CD4-positive, alpha-beta T cell treated with Interleukin-4 for 4 hours (primary cell): ENCODE measurements at regions not wholly inside any gene's neighbourhood (a gene's known extent, or its start where the extent isn't known, plus 50 kb on each side); places are given as distances from the start of the nearest gene placed in this dataset.
"Not testable (repeated sequence)": the region's sequence is repeated elsewhere in the genome, so short reads cannot be mapped to it uniquely, and the experiment has no call there.

Experiments
- DNase-seq: peaks from one replicate; pipeline ENCODE4 v3.0.0-alpha.2; 2020

GRCh38 chr7:68805159-68805558, 793.1 kb upstream of the AUTS2 start:
- DNase-seq: no peak

DNA sequence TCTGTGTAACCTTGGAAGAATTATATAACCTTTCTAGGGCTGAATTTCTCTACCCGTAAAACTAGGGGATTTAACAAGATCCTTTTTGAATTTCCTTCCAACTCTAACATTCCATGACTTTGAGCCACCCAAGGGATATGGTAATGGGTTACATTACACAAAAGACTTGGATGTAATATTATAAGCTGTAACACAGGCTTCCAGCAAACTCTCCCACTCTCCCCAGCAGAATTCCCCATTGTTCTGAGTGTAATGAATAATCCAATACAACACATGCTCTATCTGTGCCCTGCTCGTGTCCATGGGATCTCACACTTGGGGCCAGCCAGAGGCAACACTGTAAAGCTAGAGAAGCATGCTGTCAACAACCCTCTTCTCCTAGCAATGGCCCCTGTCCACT, 790.6 kb upstream of the AUTS2 start:
- no peak for DNase-seq

DNA sequence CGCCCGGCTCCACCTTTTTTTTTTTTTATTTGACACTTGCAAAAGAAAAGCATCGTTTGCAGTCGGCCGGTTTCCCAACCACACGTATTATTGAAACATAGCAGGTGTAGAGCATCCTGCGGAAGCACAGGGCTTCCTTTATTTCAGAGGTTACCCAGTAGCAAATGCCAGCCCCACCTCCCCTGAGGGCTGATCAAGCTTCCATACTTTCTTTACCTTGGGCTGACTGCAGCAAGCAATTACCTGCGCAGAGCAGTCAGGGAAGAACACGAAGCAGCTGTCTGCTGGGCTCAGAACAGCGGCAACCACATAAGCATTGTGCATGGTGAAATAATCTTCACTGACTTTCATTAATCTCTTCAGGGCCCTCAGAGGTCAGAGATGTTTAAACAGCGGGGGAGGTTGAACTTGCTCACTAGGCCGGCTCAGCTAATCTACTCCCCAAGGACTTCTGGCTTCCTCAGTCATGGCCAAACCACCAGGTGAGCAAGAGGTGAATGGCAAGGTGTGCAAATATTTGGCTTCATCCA, 784.7 kb upstream of the AUTS2 start:
- DNase-seq: no peak

DNA sequence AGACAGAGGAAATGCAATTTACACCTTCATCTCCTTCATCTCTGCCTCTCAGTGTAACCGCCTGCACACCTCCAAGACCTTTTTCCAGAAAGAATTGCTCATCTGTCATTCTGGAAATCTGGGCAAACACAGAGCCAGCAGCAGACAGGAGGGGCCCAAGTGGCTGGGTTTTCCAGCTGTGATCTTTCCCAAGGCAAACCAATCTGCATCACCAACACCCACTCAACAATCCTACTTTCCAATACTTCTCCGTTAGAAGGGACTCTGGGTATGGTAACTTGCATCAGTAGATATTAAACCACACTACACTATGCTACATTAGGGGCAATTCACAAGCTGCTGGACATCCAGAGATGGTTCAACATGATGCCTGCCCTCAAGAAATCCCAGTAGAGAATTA, 781.8 kb upstream of the AUTS2 start:
- DNase-seq: no peak

GRCh38 chr7:68820321-68820720, 778.0 kb upstream of the AUTS2 start:
- DNase-seq: no peak

GRCh38 chr7:68821846-68822245, 776.4 kb upstream of the AUTS2 start:
- DNase-seq: no peak

- no peak for DNase-seq
Measured at GRCh38 chr7:68823996-68824780, 774.1 kb upstream of the AUTS2 start.

- no peak for DNase-seq
Measured at GRCh38 chr7:68828575-68828974, 769.7 kb upstream of the AUTS2 start.

- no peak for DNase-seq
Measured at GRCh38 chr7:68833422-68833821, 764.9 kb upstream of the AUTS2 start.

- DNase-seq: no peak
Measured at GRCh38 chr7:68839014-68839413, 759.3 kb upstream of the AUTS2 start.

DNA sequence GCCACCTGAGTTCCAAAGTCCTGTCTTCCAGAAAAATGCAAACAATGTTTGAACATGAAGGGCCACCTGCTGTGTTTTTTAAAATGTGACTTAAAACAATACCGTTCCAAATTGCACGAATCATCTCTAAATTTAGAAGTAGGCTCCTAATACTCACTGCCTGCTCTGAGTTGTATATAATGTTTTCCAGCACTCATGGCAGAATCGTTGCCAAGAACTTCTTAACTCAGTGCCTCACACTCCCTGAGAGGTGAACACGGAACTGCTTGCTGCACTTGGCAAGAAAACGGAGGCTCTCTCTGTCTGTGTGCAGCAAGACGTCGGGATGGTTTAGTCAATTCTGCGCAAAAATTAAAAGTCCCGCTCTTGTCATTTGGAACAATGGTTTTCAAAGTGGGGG, 757.3 kb upstream of the AUTS2 start:
- DNase-seq: no peak

GRCh38 chr7:68843985-68844384, 754.3 kb upstream of the AUTS2 start:
- DNase-seq: not testable (repeated sequence)

GRCh38 chr7:68846811-68847325, 751.4 kb upstream of the AUTS2 start:
- no peak for DNase-seq

DNA sequence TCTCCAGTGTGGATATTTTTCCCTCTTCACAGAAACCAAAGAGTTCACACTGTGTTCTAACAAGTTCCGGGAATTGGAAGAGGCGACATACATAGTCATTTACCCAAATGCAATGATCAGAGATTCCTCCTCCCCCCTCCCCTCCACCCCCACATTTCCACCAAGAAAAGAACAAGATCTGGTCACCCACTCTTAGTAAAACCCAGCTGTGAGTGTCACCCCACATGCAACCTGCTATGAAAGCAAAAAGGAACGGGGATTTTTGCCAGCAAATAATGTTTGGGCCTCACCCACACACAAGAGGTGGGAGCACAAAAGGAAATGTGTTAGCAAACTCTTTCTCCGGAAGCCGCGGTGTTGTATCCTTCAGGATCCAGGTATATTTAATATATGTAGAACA, 745.0 kb upstream of the AUTS2 start:
- DNase-seq: no peak

DNA sequence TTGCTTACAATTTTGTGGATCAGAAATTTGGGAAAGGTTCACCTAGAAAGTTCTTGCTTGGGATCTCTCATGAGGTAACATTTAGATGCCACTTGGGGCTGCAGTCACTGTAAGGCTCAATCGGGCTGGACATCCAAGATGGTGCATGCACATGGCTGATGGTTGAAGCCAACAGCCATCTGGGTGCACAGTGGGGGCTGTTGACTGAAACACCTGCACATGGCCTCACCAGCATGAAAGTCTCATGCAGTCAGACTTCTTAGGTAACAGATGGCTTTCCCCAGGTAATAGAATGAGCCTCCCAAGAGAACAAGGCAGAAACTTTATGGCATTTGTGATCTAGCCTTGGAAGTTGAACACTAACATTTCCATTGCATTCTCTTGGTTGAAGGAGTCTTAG, 740.7 kb upstream of the AUTS2 start:
- DNase-seq: no peak

DNA sequence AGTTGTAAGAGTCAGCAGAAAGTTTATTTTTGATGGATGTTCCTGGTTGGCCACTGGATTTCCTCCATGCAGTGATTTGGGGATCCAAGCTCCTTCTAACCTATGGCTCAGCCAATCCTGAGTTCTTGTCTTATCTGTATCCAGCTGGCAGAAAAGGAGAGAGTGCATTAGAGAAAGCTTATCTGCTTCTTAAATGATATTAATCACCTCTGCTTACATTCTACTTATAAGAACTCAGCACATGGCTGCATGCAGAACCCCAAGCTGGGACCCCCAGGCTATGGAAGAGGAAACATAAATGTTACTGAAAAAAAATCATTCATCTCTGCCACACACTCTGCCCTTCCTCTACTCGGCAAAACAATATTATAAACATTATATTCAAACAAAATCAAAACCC, 739.8 kb upstream of the AUTS2 start:
- DNase-seq: no peak

GRCh38 chr7:68861171-68861570, 737.1 kb upstream of the AUTS2 start:
- DNase-seq: no peak

GRCh38 chr7:68862261-68862660, 736.0 kb upstream of the AUTS2 start:
- DNase-seq: no peak

DNA sequence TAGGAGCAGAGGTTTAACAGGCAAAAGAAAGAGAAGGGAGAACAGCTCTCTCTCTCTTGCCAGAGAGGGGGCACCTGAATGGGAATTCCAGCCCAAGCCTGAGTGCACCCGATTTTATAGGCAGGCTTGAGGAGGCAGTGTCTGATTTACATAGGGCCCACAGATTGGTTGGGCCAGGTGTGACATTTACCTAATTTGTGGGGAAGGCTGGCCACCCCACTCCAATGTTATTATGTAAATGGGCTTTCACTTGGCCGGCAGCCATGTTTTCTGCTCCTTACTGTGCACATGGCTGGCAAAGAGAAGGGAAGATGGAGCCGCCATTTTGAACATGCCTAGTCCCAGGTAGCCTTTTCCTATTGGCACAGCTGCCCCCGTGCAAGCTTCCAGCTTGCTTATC, 735.5 kb upstream of the AUTS2 start:
- no peak for DNase-seq

DNA sequence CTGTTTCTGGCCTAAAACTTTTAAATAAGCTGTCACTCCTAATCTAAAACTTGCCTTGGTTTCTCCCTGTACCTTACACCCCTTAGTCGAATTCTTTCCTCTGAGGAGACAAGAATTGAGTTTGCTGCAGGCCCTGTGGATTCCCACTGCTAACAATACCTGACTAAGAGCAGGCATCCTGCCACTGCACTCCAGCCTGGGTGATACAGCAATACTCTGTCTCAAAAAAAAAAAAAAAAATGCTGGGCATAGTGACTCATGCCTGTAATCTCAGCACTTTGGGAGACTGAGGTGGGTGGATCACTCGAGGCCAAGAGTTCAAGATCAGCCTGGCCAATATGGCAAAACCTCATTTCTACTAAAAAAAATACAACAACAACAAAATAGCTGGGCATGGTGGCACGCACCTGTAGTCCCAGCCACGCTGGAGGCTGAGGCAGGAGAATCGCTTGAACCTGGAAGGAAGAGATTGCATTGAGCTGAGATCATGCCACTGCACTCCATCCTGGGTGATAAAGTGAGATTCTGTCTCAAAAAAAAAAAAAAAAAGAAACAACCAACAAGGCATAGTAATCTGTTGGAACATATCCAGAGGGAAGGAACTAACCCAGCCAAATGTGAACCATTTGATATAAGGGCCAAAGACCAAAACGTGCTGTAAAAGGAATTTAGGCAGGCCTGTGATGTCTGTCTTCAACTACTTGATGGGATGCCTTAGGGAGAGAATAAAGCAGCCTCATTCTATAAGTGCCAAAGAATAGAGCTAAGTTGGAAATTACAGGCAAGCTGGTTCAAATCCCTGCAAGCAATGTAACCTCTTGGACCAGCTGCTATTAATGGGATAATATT, 732.7 kb upstream of the AUTS2 start:
- no peak for DNase-seq

- no peak for DNase-seq
Measured at GRCh38 chr7:68866200-68866570, 732.1 kb upstream of the AUTS2 start.

- not testable (repeated sequence) for DNase-seq
Measured at GRCh38 chr7:68866721-68867120, 731.6 kb upstream of the AUTS2 start.

GRCh38 chr7:68868978-68869377, 729.3 kb upstream of the AUTS2 start:
- no peak for DNase-seq

- no peak for DNase-seq
Measured at GRCh38 chr7:68873616-68874015, 724.7 kb upstream of the AUTS2 start.
